Activated CD4-positive, alpha-beta T cell treated with anti-CD3 and anti-CD28 coated beads, Interleukin-2, amount 10 ng/mL, durations not matched to agents 24 days and 14 days (primary cell): ENCODE measurements at regions not wholly inside any gene's neighbourhood (a gene's known extent, or its start where the extent isn't known, plus 50 kb on each side); places are given as distances from the start of the nearest gene placed in this dataset.
"Not testable (repeated sequence)": the region's sequence is repeated elsewhere in the genome, so short reads cannot be mapped to it uniquely, and the experiment has no call there.

ENCODE experiments used
- DNase-seq: peaks from one replicate; pipeline ENCODE4 v3.0.0; 2022
- H3K27ac Mint-ChIP-seq: one replicate; pipeline ENCODE4 v1.8.0; 2022; ENCODE audit warnings: mild to moderate bottlenecking, mixed read lengths
- H3K27me3 Mint-ChIP-seq: one replicate; pipeline ENCODE4 v1.8.0; 2022; ENCODE audit warnings: mixed read lengths
- H3K36me3 Mint-ChIP-seq: one replicate; pipeline ENCODE4 v1.8.0; 2022; ENCODE audit warnings: low read depth, mild to moderate bottlenecking, mixed read lengths
- H3K4me1 Mint-ChIP-seq: one replicate; pipeline ENCODE4 v1.8.0; 2021; ENCODE audit warnings: mixed read lengths
- H3K4me3 Mint-ChIP-seq: one replicate; pipeline ENCODE4 v1.8.0; 2022; ENCODE audit warnings: mild to moderate bottlenecking, moderate library complexity, mixed read lengths
- H3K9me3 Mint-ChIP-seq: one replicate; pipeline ENCODE4 v1.8.0; 2021; ENCODE audit warnings: mixed read lengths
- intact Hi-C: fragments of 100-400 bp; cut with micrococcal nuclease; formaldehyde crosslinking; loops from one replicate; pipeline ENCODE4 v1.15.1; 2023

- DNase-seq: no peak
- H3K27ac Mint-ChIP-seq: no peak overlapping the region
- no peak overlapping the region for H3K4me3 Mint-ChIP-seq
- H3K36me3 Mint-ChIP-seq: peaks cover 3% of the 10 kb centered on the region
- peaks cover 24% of the 10 kb centered on the region for H3K27me3 Mint-ChIP-seq
- H3K4me1 Mint-ChIP-seq: no peaks in the 10 kb centered on the region
- H3K9me3 Mint-ChIP-seq: peaks cover 17% of the 10 kb centered on the region
- intact Hi-C loops: no loop called here
Observed at GRCh38 chr22:19646383-19646782, 67.9 kb upstream of the SEPTIN5 start.

DNA sequence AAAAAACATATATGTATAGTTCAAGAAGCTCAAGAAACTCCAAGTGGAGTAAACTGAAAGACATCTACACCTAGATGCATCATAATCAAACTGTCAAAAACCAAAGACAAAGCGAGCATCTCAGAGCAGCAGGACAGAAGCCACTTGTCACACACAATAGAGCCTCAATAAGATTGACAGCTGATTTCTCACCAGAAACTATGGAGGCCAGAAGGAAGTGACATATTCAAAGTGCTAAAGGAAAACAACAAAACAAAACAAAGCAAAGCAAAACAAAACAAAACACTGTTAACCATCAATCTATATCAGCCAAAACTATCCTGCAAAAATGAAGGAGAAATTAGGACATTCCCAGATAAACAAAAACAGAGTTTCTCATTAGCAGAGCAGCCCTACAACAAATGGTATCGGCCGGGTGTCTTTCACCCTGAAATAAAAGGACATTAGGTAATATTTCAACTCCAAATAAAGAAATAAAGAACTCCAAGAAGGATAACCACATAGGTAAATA is 65.8 kb upstream of the SEPTIN5 start:
- Mint-ChIP-seq H3K4me1 (no peaks in the 10 kb centered on the region), H3K4me3 (no peak overlapping the region), H3K27ac (no peak overlapping the region), H3K36me3 (peaks cover 3% of the 10 kb centered on the region), H3K9me3 (peaks cover 17% of the 10 kb centered on the region), H3K27me3 (peaks cover 34% of the 10 kb centered on the region)
- intact Hi-C loops: no loop called here
- DNase-seq: no peak

DNA sequence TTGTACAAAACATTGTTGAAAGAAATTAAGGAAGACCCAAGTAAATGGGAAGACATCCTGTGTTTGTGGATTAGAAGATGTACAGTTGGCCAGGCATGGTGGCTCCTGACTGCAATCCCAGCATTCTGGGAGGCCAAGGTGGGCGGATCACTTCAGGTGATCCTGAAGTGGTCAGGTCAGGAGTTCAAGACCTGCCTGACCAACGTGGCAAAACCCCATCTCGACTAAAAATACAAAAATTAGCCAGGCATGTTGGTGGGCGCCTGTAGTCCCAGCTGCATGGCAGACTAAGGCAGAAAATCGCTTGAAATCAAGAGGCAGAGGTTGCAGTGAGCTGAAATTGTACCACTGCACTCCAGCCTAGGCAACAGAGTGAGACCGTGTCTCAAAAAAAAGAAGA is 62.0 kb upstream of the SEPTIN5 start:
- peaks cover 3% of the 10 kb centered on the region for H3K36me3 Mint-ChIP-seq
- peaks cover 25% of the 10 kb centered on the region for H3K27me3 Mint-ChIP-seq
- H3K4me1 Mint-ChIP-seq: no peaks in the 10 kb centered on the region
- no peak overlapping the region for H3K27ac Mint-ChIP-seq
- H3K9me3 Mint-ChIP-seq: peaks cover 12% of the 10 kb centered on the region
- no peak for DNase-seq
- intact Hi-C loops: no loop called here
- no peak overlapping the region for H3K4me3 Mint-ChIP-seq

GRCh38 chr22:19654338-19654987 is 59.8 kb upstream of the SEPTIN5 start:
- peaks cover 6% of the 10 kb centered on the region for H3K9me3 Mint-ChIP-seq
- H3K36me3 Mint-ChIP-seq: no peaks in the 10 kb centered on the region
- intact Hi-C loops: no loop called here
- no peak overlapping the region for H3K27ac Mint-ChIP-seq
- H3K27me3 Mint-ChIP-seq: peaks cover 21% of the 10 kb centered on the region
- no peaks in the 10 kb centered on the region for H3K4me1 Mint-ChIP-seq
- H3K4me3 Mint-ChIP-seq: no peak overlapping the region
- no peak for DNase-seq

GRCh38 chr22:19655399-19655798 is 58.9 kb upstream of the SEPTIN5 start:
- Mint-ChIP-seq H3K36me3 (no peaks in the 10 kb centered on the region), H3K9me3 (no peaks in the 10 kb centered on the region), H3K4me1 (no peaks in the 10 kb centered on the region), H3K27me3 (peaks cover 16% of the 10 kb centered on the region), H3K27ac (no peak overlapping the region), H3K4me3 (no peak overlapping the region)
- intact Hi-C loops: no loop called here
- no peak for DNase-seq

DNA sequence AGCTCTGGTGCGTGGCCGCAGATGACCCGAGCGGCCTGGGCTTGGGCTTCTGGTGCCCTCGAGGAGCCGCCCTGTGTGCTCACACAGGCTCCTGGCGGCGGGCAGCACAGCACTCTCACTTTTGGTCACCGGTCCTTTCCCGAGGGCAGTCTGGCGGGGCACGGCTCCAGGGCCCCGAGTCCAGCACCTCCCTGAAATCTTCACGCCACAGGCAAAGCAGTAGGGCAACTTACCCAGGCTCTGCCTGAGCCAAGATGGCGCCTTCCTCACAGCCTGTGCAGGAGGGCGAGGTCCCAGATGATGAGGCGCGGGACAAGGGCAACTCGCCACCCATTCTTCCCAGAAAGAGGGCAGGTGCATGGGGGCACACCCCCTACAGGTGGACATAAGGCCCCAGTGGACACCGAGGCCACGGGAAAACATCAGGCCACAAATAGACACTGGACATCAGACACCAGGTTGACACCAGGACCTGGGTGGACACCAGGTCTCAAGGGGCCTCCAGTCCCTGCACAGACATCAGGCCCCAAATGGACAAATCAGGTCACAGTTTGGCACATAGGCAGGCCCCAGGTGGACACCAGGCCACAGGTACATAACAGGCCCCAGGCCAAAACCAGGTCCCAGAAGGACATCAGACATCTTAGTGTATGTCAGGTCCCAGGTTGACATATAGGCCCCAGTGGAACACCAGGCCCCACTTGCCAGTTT is 57.6 kb upstream of the SEPTIN5 start:
- Mint-ChIP-seq H3K4me3 (no peak overlapping the region), H3K36me3 (no peaks in the 10 kb centered on the region), H3K27me3 (peaks cover 9% of the 10 kb centered on the region), H3K4me1 (no peaks in the 10 kb centered on the region), H3K9me3 (no peaks in the 10 kb centered on the region), H3K27ac (no peak overlapping the region)
- intact Hi-C loops: no loop called here
- no peak for DNase-seq

DNA sequence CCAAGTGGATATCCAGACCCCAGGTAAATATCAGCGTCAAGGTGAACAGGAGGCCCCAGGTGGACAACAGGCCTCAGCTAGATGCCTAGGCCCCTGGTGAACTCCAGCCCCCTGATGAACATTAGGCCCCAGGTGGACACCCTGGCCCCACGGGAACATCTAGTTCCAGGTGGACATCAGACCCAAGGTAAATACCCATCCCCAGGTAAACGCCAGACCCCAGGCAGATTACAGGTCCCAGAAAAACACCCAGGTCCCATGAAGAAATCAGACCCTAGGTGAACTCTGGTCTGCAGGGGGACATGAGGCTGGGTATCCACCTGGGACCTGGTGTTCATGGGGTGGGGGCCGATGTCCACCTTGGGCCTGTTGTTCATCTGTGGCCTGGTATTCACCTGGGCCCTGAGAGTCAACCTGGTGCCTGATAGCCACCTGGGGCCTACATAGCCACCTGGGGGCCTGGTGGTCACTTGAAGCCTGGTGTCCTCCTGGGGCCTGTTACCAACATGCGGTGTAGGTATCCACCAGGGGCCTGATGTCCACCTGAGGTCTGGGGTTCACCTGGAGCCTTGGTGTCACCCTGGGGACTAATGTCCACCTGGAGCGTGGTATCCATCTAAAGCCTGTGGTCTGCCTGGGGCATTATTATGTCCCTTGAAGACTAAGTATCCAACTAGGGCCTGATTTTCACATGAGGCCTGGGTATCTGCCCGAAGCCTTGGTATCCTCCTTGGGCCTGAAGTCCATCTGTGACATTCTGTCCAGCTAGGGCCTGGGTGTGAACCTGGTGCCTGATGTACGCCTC is 56.8 kb upstream of the SEPTIN5 start:
- Mint-ChIP-seq H3K4me1 (no peaks in the 10 kb centered on the region), H3K4me3 (no peak overlapping the region), H3K27ac (no peak overlapping the region), H3K36me3 (no peaks in the 10 kb centered on the region), H3K9me3 (no peaks in the 10 kb centered on the region), H3K27me3 (peaks cover 4% of the 10 kb centered on the region)
- no peak for DNase-seq
- intact Hi-C loops: no loop called here

GRCh38 chr22:19658057-19658966 is 56.0 kb upstream of the SEPTIN5 start:
- no peaks in the 10 kb centered on the region for H3K4me1 Mint-ChIP-seq

DNA sequence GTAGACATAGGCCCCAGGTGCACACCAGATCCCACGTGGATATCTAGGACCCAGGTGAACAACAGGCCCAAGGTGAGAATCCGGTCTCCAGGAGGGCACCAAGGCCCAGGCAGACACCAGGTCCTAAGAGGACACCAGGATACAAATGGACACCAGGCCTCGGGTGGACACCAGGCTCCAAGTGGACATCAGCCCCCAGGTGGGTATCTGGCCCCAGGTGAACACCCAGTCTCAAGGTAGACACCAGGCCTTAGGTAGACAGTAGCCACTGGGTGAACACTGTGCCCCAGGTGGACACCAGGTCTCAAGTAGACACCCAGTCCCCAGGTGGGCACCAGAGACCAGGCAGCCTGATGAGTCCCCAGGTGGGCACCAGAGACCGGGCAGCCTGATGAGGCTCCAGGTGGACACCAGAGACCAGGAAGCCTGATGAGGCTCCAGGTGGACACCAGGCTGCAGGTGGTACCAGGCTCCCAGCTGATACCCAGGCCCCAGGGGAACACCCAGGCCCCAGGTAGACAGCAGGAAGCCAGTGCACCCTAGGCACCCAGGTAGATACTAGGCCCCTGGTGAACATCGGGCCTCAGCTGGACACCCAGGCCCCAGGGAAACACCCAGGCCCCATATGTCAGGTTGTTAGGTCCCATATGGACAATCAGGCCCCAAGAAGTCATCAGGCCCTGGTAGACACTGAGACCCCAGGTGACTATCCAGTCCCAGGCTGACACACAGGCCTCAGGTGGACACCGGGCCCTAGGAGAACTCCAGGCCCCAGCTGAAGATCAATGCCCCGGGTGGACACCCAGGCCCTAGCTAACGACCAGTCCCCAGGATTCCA is 55.1 kb upstream of the SEPTIN5 start:
- no peaks in the 10 kb centered on the region for H3K9me3 Mint-ChIP-seq
- H3K4me1 Mint-ChIP-seq: no peaks in the 10 kb centered on the region
- H3K36me3 Mint-ChIP-seq: no peaks in the 10 kb centered on the region
- H3K4me3 Mint-ChIP-seq: no peak overlapping the region
- no peak for DNase-seq
- H3K27me3 Mint-ChIP-seq: peaks cover 8% of the 10 kb centered on the region
- H3K27ac Mint-ChIP-seq: no peak overlapping the region
- intact Hi-C loops: no loop called here

More at GRCh38 chr22:19658057-19658966, 56.0 kb upstream of the SEPTIN5 start:
- Mint-ChIP-seq H3K36me3 (no peaks in the 10 kb centered on the region), H3K27me3 (peaks cover 2% of the 10 kb centered on the region), H3K9me3 (no peaks in the 10 kb centered on the region), H3K27ac (no peak overlapping the region), H3K4me3 (no peak overlapping the region)
- DNase-seq: no peak
- intact Hi-C loops: no loop called here

GRCh38 chr22:19659805-19660345 is 54.4 kb upstream of the SEPTIN5 start:
- no peaks in the 10 kb centered on the region for H3K9me3 Mint-ChIP-seq

DNA sequence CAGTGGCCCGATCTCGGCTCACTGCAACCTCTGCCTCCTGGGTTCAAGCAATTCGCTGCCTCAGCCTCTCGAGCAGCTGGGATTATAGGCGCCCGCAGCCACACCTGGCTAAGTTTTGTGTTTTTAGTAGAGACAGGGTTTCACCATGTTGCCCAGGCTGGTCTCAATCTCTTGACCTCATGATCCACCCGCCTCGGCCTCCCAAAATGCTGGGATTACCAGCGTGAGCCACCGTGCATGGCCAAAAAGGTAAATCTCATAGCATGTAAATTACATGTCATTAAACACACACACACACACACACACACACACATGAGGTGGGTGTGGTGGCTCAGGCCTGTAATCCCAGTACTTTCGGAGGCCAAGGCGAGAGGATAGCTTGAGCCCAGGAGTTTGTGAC is 53.7 kb upstream of the SEPTIN5 start:
- H3K4me3 Mint-ChIP-seq, H3K27ac Mint-ChIP-seq, H3K36me3 Mint-ChIP-seq, DNase-seq, H3K4me1 Mint-ChIP-seq, H3K9me3 Mint-ChIP-seq, intact Hi-C loops: not testable (repeated sequence)
- peaks cover 11% of the 10 kb centered on the region for H3K27me3 Mint-ChIP-seq

More at GRCh38 chr22:19659805-19660345, 54.4 kb upstream of the SEPTIN5 start:
- Mint-ChIP-seq H3K27me3 (peaks cover 8% of the 10 kb centered on the region), H3K27ac (no peak overlapping the region), H3K4me3 (no peak overlapping the region), H3K4me1 (no peaks in the 10 kb centered on the region), H3K36me3 (no peaks in the 10 kb centered on the region)
- no peak for DNase-seq
- intact Hi-C loops: no loop called here

- Mint-ChIP-seq H3K36me3 (no peaks in the 10 kb centered on the region), H3K4me1 (no peaks in the 10 kb centered on the region), H3K4me3 (no peak overlapping the region), H3K27me3 (peaks cover 11% of the 10 kb centered on the region), H3K27ac (no peak overlapping the region), H3K9me3 (no peaks in the 10 kb centered on the region)
- no peak for DNase-seq
- intact Hi-C loops: no loop called here
Observed at GRCh38 chr22:19661156-19661555, 53.1 kb upstream of the SEPTIN5 start.
